Fibroblast of pulmonary artery (primary cell): ENCODE measurements at regions not wholly inside any gene's neighbourhood (a gene's known extent, or its start where the extent isn't known, plus 50 kb on each side); places are given as distances from the start of the nearest gene placed in this dataset.

Experiments used
- DNase-seq: peaks from one replicate; pipeline ENCODE4 v3.0.0-alpha.2; 2010; ENCODE audit warnings: low read depth
- H3K4me3 ChIP-seq: replicated peaks from 2 replicates; pipeline ENCODE4 v1.5.1; 2011; ENCODE audit warnings: low read depth, mild to moderate bottlenecking, control low read depth, low read length, moderate library complexity
- CTCF ChIP-seq: IDR thresholded peaks from 2 replicates; pipeline ENCODE4 v1.5.1; 2011; ENCODE audit warnings: mild to moderate bottlenecking, control low read depth, low read length, inconsistent platforms; ENCODE audit errors: missing control alignments

- TF ChIP-seq CTCF: no peak
- H3K4me3 ChIP-seq: no peak overlapping the region
- DNase-seq: no peak
Measured at GRCh38 chr4:14831416-14831815, 170.9 kb upstream of the CPEB2 start.

- DNase-seq: no peak
- TF ChIP-seq CTCF: no peak
- no peak overlapping the region for H3K4me3 ChIP-seq
Measured at GRCh38 chr4:14833053-14833452, 169.2 kb upstream of the CPEB2 start.

- no peak overlapping the region for H3K4me3 ChIP-seq
- no peak for TF ChIP-seq CTCF
- DNase-seq: no peak
Measured at GRCh38 chr4:14834382-14834781, 167.9 kb upstream of the CPEB2 start.

GRCh38 chr4:14835288-14835687 lies 167.0 kb upstream of the CPEB2 start:
- DNase-seq: no peak
- no peak overlapping the region for H3K4me3 ChIP-seq
- TF ChIP-seq CTCF: no peak

- no peak for DNase-seq
- TF ChIP-seq CTCF: no peak
- no peak overlapping the region for H3K4me3 ChIP-seq
Measured at GRCh38 chr4:14835708-14836425, 166.4 kb upstream of the CPEB2 start.

- TF ChIP-seq CTCF: no peak
- no peak overlapping the region for H3K4me3 ChIP-seq
- DNase-seq: no peak
Measured at GRCh38 chr4:14837860-14838259, 164.4 kb upstream of the CPEB2 start.
